ENCODE measurements at regions not wholly inside any gene's neighbourhood (a gene's known extent, or its start where the extent isn't known, plus 50 kb on each side); places are given as distances from the start of the nearest gene placed in this dataset.

DNA sequence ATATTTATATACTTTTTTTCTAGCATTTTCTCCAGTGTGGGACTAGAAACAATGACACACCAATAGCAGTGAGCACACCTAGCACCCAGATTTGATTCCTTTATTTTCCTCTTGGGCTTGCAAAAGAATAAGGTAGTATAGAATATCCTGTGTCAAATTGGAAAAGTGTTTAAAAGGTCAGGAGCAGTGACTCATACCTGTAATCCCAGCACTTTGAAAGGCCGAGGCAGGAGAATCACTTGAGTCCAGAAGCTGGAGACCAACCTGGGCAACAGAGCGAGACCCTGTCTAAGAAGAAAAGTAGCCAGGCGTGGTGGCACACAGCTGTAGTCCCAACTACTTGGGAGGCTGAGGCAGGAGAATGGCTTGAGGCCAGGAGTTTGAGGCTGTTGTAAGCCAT lies 53.8 kb upstream of the SGPP1 start:
- no peaks in the 10 kb centered on the region for H3K9me3 Mint-ChIP-seq
- H3K36me3 Mint-ChIP-seq, result no peaks in the 10 kb centered on the region
- WGBS (ENCODE audit: insufficient coverage), result 80% methylated on average over 1 of the region's 3 CpGs
- H3K4me1 Mint-ChIP-seq, result no peaks in the 10 kb centered on the region
- no peak overlapping the region for H3K27ac ChIP-seq (ENCODE audit: low read length)
- POLR2A ChIA-PET, result no interaction called here
- no peak overlapping the region for H3K4me3 ChIP-seq (ENCODE audit: control insufficient read depth in 1 of 2, extremely low read depth in 1 of 2, low read length in 1 of 2)
- no peak overlapping the region for H3K4me3 Mint-ChIP-seq
- CTCF ChIA-PET, result interaction anchor here in 1 of 2 donors (0.7 kb wide), 1 partner anchor 521 kb away, joined by 3 read pairs; no protein-coding TSS in a partner anchor
- no peaks in the 10 kb centered on the region for H3K27me3 ChIP-seq (replicated peaks in 1 of 2; ENCODE audit: control insufficient read depth in 2 of 2, extremely low read depth in 1 of 2, insufficient read depth in 2 of 2, low read length in 1 of 2)
- DNase-seq (no peak), ATAC-seq (replicated peaks in 1 of 4) (no peak)
- no peak overlapping the region for H3K27ac Mint-ChIP-seq
- no peaks in the 10 kb centered on the region for H3K36me3 ChIP-seq (ENCODE audit: control insufficient read depth in 2 of 2, extremely low read depth in 1 of 2, insufficient read depth in 1 of 2, low read length in 1 of 2)
- no peaks in the 10 kb centered on the region for H3K4me1 ChIP-seq (ENCODE audit: control insufficient read depth in 1 of 2, extremely low read depth in 1 of 2, insufficient read depth in 2 of 2, low read length in 2 of 2)
- H3K9me3 ChIP-seq, result no peaks in the 10 kb centered on the region
- no peaks in the 10 kb centered on the region for H3K27me3 Mint-ChIP-seq

DNA sequence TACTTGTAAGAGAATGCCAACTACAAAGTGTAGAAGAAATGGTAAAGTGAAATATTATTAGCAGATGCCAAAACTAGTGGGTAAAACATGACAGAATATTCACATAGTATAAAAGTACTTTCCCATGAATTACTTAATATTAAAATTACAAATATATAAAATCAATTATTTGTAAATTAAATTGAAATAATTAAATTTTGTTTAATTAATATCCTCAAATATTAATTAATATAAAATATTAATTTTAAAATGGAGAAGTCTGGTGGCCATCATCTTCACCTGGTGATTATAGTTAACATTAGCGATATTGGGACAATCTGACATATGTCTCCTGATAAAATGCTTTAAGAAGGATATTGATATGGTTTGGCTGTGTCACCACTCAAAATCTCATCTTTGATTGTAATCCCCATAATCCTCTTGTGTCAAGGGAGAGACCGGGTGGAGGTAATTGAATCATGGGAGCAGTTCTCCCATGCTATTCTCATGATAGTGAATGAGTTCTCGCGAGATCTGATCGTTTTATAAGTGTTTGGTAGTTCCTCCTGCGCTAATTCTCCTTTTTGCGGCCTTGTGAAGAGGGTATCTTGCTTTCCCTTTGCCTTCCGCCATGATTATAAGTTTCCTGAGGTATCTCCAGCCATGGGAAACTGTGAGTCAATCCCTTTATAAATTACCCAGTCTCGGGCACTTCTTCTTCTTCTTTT lies 55.0 kb upstream of the SGPP1 start:
- Mint-ChIP-seq H3K9me3 (no peaks in the 10 kb centered on the region), H3K27me3 (peaks cover 0 to 3% of the 10 kb centered on the region in 2 donors), H3K36me3 (no peaks in the 10 kb centered on the region), H3K27ac (no peak overlapping the region), H3K4me3 (no peak overlapping the region), H3K4me1 (no peaks in the 10 kb centered on the region)
- Histone ChIP-seq H3K9me3 (no peaks in the 10 kb centered on the region), H3K4me3 (ENCODE audit: control insufficient read depth in 1 of 2, extremely low read depth in 1 of 2, low read length in 1 of 2) (no peak overlapping the region), H3K36me3 (ENCODE audit: control insufficient read depth in 2 of 2, extremely low read depth in 1 of 2, insufficient read depth in 1 of 2, low read length in 1 of 2) (no peaks in the 10 kb centered on the region), H3K27ac (ENCODE audit: low read length) (no peak overlapping the region), H3K27me3 (replicated peaks in 1 of 2; ENCODE audit: control insufficient read depth in 2 of 2, extremely low read depth in 1 of 2, insufficient read depth in 2 of 2, low read length in 1 of 2) (peaks cover 0 to 4% of the 10 kb centered on the region in 2 experiments), H3K4me1 (ENCODE audit: control insufficient read depth in 1 of 2, extremely low read depth in 1 of 2, insufficient read depth in 2 of 2, low read length in 2 of 2) (no peaks in the 10 kb centered on the region)
- no CpG with 5 or more reads among the region's 9 CpGs for WGBS (ENCODE audit: insufficient coverage)
- no peak for DNase-seq
- ChIA-PET POLR2A (no interaction called here), CTCF (no interaction called here)
- no peak for ATAC-seq (replicated peaks in 1 of 4)

DNA sequence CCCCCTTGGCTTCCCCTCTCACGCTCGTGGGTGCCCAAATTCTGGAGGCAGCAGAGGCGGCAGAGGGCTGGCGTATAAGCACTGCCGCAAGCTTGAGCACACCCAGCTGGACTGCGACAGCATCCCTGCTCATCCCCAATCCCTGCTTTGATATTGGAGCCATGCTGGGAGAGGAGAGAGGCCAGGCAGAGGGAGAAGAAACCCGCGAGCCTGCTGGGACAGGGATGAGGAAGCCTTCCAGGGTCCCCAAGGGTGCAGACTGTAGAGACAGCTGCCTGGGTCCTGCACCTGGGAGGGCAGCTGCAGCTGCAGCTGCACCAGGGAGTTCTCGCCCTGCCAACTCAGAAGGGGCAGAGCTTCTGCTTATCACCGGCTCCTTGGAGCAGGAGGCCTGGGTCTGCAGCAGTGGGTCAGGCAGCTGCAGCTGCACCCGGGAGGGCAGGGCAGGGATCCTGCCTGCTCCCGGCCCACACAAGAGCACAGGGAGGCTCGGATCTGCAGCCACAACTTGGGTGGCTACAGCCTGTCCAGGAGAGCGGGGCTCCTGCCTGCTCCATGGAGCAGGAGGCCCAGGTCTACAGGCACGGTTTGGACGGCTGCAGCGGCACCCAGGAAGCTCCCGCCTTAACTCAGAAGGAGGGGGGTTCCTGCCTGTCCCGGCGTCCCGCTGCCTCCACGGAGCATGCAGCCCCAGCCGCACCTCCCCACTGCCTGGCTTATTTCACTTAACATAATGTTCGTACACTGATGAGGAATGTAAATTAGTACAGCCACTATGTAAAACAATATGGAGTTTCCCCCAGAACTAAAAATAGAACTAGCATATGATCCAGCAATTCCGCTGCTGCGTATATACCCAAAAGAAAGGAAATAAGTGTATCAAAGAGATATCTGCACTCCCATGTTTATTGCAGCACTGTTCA lies 60.4 kb upstream of the SGPP1 start:
- Mint-ChIP-seq H3K4me1 (no peaks in the 10 kb centered on the region), H3K27ac (no peak overlapping the region), H3K4me3 (no peak overlapping the region), H3K27me3 (peaks cover 0 to 7% of the 10 kb centered on the region in 2 donors), H3K9me3 (no peaks in the 10 kb centered on the region), H3K36me3 (no peaks in the 10 kb centered on the region)
- Histone ChIP-seq H3K4me1 (ENCODE audit: control insufficient read depth in 1 of 2, extremely low read depth in 1 of 2, insufficient read depth in 2 of 2, low read length in 2 of 2) (no peaks in the 10 kb centered on the region), H3K4me3 (ENCODE audit: control insufficient read depth in 1 of 2, extremely low read depth in 1 of 2, low read length in 1 of 2) (no peak overlapping the region), H3K9me3 (no peaks in the 10 kb centered on the region), H3K27ac (ENCODE audit: low read length) (no peak overlapping the region), H3K36me3 (ENCODE audit: control insufficient read depth in 2 of 2, extremely low read depth in 1 of 2, insufficient read depth in 1 of 2, low read length in 1 of 2) (no peaks in the 10 kb centered on the region), H3K27me3 (replicated peaks in 1 of 2; ENCODE audit: control insufficient read depth in 2 of 2, extremely low read depth in 1 of 2, insufficient read depth in 2 of 2, low read length in 1 of 2) (peaks cover 0 to 15% of the 10 kb centered on the region in 2 experiments)
- DNase-seq, result no peak
- ChIA-PET CTCF (interaction anchor here (0.6 to 0.9 kb wide), 2 partner anchors 18 to 28 kb away, joined by 4 read pairs; no protein-coding TSS in a partner anchor), POLR2A (no interaction called here)
- 78% methylated on average over 10 of the region's 26 CpGs for WGBS (ENCODE audit: insufficient coverage)
- ATAC-seq (replicated peaks in 1 of 4), result no peak

DNA sequence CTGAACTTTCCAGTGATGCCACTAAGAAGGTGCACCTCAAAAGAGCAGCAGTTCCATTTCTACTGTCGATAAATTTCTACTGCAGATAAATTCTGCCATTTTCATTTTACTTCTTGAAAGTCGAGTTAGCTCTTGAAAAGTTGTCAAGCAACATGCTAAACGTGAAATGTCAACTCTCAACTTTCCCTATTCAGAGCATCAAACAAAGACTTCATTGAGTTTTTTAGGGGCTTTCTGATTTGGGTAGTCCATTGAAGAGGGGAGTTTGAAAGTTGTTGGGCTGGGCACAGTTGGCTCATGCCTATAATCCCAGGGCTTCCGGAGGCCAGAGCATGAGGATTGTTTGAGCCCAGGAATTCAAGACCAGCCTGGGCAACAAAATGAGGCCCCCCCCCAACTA lies 59.4 kb upstream of the SYNE2 start:
- Mint-ChIP-seq H3K4me3 (no peak overlapping the region), H3K9me3 (no peaks in the 10 kb centered on the region), H3K27me3 (peaks cover 0 to 4% of the 10 kb centered on the region in 2 donors), H3K4me1 (no peaks in the 10 kb centered on the region), H3K36me3 (no peaks in the 10 kb centered on the region), H3K27ac (no peak overlapping the region)
- ATAC-seq (replicated peaks in 1 of 4) (no peak), DNase-seq (no peak)
- 100% methylated on average over 1 of the region's 4 CpGs for WGBS (ENCODE audit: insufficient coverage)
- H3K9me3 ChIP-seq, result no peaks in the 10 kb centered on the region
- no peak overlapping the region for H3K27ac ChIP-seq (ENCODE audit: low read length)
- H3K27me3 ChIP-seq (replicated peaks in 1 of 2; ENCODE audit: control insufficient read depth in 2 of 2, extremely low read depth in 1 of 2, insufficient read depth in 2 of 2, low read length in 1 of 2), result peaks cover 0 to 5% of the 10 kb centered on the region in 2 experiments
- no peaks in the 10 kb centered on the region for H3K36me3 ChIP-seq (ENCODE audit: control insufficient read depth in 2 of 2, extremely low read depth in 1 of 2, insufficient read depth in 1 of 2, low read length in 1 of 2)
- no peak overlapping the region for H3K4me3 ChIP-seq (ENCODE audit: control insufficient read depth in 1 of 2, extremely low read depth in 1 of 2, low read length in 1 of 2)
- ChIA-PET POLR2A (interaction anchor here in 1 of 2 donors (0.6 kb wide), 1 partner anchor 165 kb away, joined by 3 read pairs; no protein-coding TSS in a partner anchor), CTCF (no interaction called here)
- H3K4me1 ChIP-seq (ENCODE audit: control insufficient read depth in 1 of 2, extremely low read depth in 1 of 2, insufficient read depth in 2 of 2, low read length in 2 of 2), result no peaks in the 10 kb centered on the region

DNA sequence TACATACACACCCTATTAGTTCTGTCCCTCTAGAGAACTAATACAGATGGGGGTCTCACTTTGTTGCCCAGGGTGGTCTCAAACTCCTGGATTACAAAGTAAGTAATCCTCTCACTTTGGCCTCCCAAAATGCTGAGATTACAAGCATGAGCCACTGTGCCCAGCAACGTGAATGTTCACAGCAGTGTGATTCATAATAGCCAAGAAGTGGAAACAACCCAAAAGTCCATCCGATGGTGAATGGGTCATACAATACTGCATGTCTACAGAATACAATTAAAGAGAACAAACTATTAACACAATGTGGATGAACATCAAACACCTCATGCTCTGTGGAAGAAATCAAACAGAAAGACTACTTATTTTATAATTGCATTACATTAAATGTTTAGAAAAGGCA lies 57.3 kb upstream of the SYNE2 start:
- Histone ChIP-seq H3K4me1 (ENCODE audit: control insufficient read depth in 1 of 2, extremely low read depth in 1 of 2, insufficient read depth in 2 of 2, low read length in 2 of 2) (peaks cover 0 to 2% of the 10 kb centered on the region in 2 experiments), H3K4me3 (ENCODE audit: control insufficient read depth in 1 of 2, extremely low read depth in 1 of 2, low read length in 1 of 2) (no peak overlapping the region), H3K36me3 (ENCODE audit: control insufficient read depth in 2 of 2, extremely low read depth in 1 of 2, insufficient read depth in 1 of 2, low read length in 1 of 2) (no peaks in the 10 kb centered on the region), H3K27ac (ENCODE audit: low read length) (no peak overlapping the region), H3K27me3 (replicated peaks in 1 of 2; ENCODE audit: control insufficient read depth in 2 of 2, extremely low read depth in 1 of 2, insufficient read depth in 2 of 2, low read length in 1 of 2) (no peaks in the 10 kb centered on the region), H3K9me3 (no peaks in the 10 kb centered on the region)
- 29% methylated on average over 1 of the region's 2 CpGs for WGBS (ENCODE audit: insufficient coverage)
- H3K27ac Mint-ChIP-seq, result no peak overlapping the region
- peaks cover 0 to 4% (median 2%) of the 10 kb centered on the region in 3 donors for H3K4me1 Mint-ChIP-seq
- ATAC-seq (replicated peaks in 1 of 4) (no peak), DNase-seq (no peak)
- ChIA-PET POLR2A (no interaction called here), CTCF (no interaction called here)
- H3K9me3 Mint-ChIP-seq, result no peaks in the 10 kb centered on the region
- no peak overlapping the region for H3K4me3 Mint-ChIP-seq
- H3K36me3 Mint-ChIP-seq, result no peaks in the 10 kb centered on the region
- H3K27me3 Mint-ChIP-seq, result peaks cover 0 to 2% of the 10 kb centered on the region in 2 donors

DNA sequence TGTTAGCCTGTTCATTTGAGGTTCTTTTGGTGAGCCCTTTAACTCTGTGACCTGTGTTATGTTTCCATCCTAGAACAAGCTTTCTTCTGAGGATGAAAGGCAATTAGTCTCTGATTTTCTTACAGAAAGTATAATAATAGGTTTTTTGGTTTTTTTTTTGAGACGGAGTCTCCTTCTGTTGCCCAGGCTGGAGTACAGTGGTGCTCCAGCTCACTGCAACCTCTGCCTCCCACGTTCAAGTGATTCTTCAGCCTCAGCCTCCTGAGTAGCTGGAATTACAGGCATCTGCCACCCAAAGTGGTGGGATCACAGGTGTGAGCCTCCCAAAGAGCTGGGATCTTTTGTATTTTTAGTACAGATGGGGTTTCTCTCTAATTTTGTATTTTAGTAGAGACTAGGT lies 52.7 kb upstream of the SYNE2 start:
- peaks cover 0 to 3% of the 10 kb centered on the region in 2 donors for H3K27me3 Mint-ChIP-seq
- H3K27me3 ChIP-seq (replicated peaks in 1 of 2; ENCODE audit: control insufficient read depth in 2 of 2, extremely low read depth in 1 of 2, insufficient read depth in 2 of 2, low read length in 1 of 2), result no peaks in the 10 kb centered on the region
- ChIA-PET CTCF (interaction anchor here (0.6 to 2.5 kb wide), 7 partner anchors 123 to 504 kb away, joined by 3 to 9 read pairs (median 4); partner anchors contain the start of gene ESR2 (in 2 of the 2)), POLR2A (no interaction called here)
- no peaks in the 10 kb centered on the region for H3K9me3 Mint-ChIP-seq
- H3K27ac Mint-ChIP-seq, result no peak overlapping the region
- H3K4me3 Mint-ChIP-seq, result no peak overlapping the region
- no CpG with 5 or more reads among the region's 2 CpGs for WGBS (ENCODE audit: insufficient coverage)
- no peaks in the 10 kb centered on the region for H3K36me3 Mint-ChIP-seq
- no peaks in the 10 kb centered on the region for H3K36me3 ChIP-seq (ENCODE audit: control insufficient read depth in 2 of 2, extremely low read depth in 1 of 2, insufficient read depth in 1 of 2, low read length in 1 of 2)
- H3K4me1 ChIP-seq (ENCODE audit: control insufficient read depth in 1 of 2, extremely low read depth in 1 of 2, insufficient read depth in 2 of 2, low read length in 2 of 2), result peaks cover 0 to 2% of the 10 kb centered on the region in 2 experiments
- no peak overlapping the region for H3K27ac ChIP-seq (ENCODE audit: low read length)
- H3K4me1 Mint-ChIP-seq, result peaks cover 0 to 4% (median 4%) of the 10 kb centered on the region in 3 donors
- no peak overlapping the region for H3K4me3 ChIP-seq (ENCODE audit: control insufficient read depth in 1 of 2, extremely low read depth in 1 of 2, low read length in 1 of 2)
- ATAC-seq (replicated peaks in 1 of 4) (no peak), DNase-seq (no peak)
- no peaks in the 10 kb centered on the region for H3K9me3 ChIP-seq

All from T-cell (primary cell).